ENCODE measurements at regions not wholly inside any gene's neighbourhood (a gene's known extent, or its start where the extent isn't known, plus 50 kb on each side); places are given as distances from the start of the nearest gene placed in this dataset.

- Histone ChIP-seq H3K4me1 (no peaks in the 10 kb centered on the region), H3K9me3 (no peaks in the 10 kb centered on the region), H3K4me3 (no peak overlapping the region), H3K27me3 (no peaks in the 10 kb centered on the region), H3K36me3 (no peaks in the 10 kb centered on the region), H3K27ac (no peak overlapping the region)
- TF ChIP-seq CTCF (IDR thresholded peaks at IDR 0.05) (no peak), POLR2A (IDR thresholded peaks at IDR 0.05) (no peak)
- no peak for DNase-seq
- intact Hi-C loops (cut with DNase I; ENCODE audit: low total_unique reads), result no loop called here
These were observed 200.9 kb upstream of the MEIS1 start for GRCh38 chr2:66233981-66234380.

- TF ChIP-seq CTCF (IDR thresholded peaks at IDR 0.05) (no peak), POLR2A (IDR thresholded peaks at IDR 0.05) (no peak)
- intact Hi-C loops (cut with DNase I; ENCODE audit: low total_unique reads), result no loop called here
- H3K4me1 ChIP-seq, result no peaks in the 10 kb centered on the region
- no peak for DNase-seq
- no peaks in the 10 kb centered on the region for H3K36me3 ChIP-seq
- no peaks in the 10 kb centered on the region for H3K9me3 ChIP-seq
- no peak overlapping the region for H3K4me3 ChIP-seq
- H3K27ac ChIP-seq, result no peak overlapping the region
- no peaks in the 10 kb centered on the region for H3K27me3 ChIP-seq
These were observed 206.8 kb upstream of the MEIS1 start for GRCh38 chr2:66228128-66228547.

- Histone ChIP-seq H3K36me3 (no peaks in the 10 kb centered on the region), H3K27ac (no peak overlapping the region), H3K27me3 (no peaks in the 10 kb centered on the region), H3K4me1 (no peaks in the 10 kb centered on the region), H3K9me3 (no peaks in the 10 kb centered on the region), H3K4me3 (no peak overlapping the region)
- intact Hi-C loops (cut with DNase I; ENCODE audit: low total_unique reads), result no loop called here
- no peak for DNase-seq
- TF ChIP-seq CTCF (IDR thresholded peaks at IDR 0.05), result no peak
- no peak for TF ChIP-seq POLR2A (IDR thresholded peaks at IDR 0.05)
These were observed 217.8 kb upstream of the MEIS1 start for GRCh38 chr2:66217039-66217585.

- H3K27ac ChIP-seq, result no peak overlapping the region
- no peak for DNase-seq
- no peaks in the 10 kb centered on the region for H3K4me1 ChIP-seq
- no peaks in the 10 kb centered on the region for H3K36me3 ChIP-seq
- no peak overlapping the region for H3K4me3 ChIP-seq
- intact Hi-C loops (cut with DNase I; ENCODE audit: low total_unique reads), result no loop called here
- H3K9me3 ChIP-seq, result no peaks in the 10 kb centered on the region
- TF ChIP-seq POLR2A (IDR thresholded peaks at IDR 0.05) (no peak), CTCF (IDR thresholded peaks at IDR 0.05) (no peak)
- H3K27me3 ChIP-seq, result no peaks in the 10 kb centered on the region
These were observed 222.2 kb upstream of the MEIS1 start for GRCh38 chr2:66212749-66213148.

GRCh38 chr2:66202586-66202985 is 232.3 kb upstream of the MEIS1 start:
- intact Hi-C loops (cut with DNase I; ENCODE audit: low total_unique reads), result no loop called here
- Histone ChIP-seq H3K4me3 (no peak overlapping the region), H3K9me3 (no peaks in the 10 kb centered on the region), H3K27ac (no peak overlapping the region), H3K4me1 (no peaks in the 10 kb centered on the region), H3K27me3 (no peaks in the 10 kb centered on the region), H3K36me3 (no peaks in the 10 kb centered on the region)
- TF ChIP-seq POLR2A (IDR thresholded peaks at IDR 0.05) (no peak), CTCF (IDR thresholded peaks at IDR 0.05) (no peak)
- no peak for DNase-seq
